ENCODE measurements at regions not wholly inside any gene's neighbourhood (a gene's known extent, or its start where the extent isn't known, plus 50 kb on each side); places are given as distances from the start of the nearest gene placed in this dataset.

DNA sequence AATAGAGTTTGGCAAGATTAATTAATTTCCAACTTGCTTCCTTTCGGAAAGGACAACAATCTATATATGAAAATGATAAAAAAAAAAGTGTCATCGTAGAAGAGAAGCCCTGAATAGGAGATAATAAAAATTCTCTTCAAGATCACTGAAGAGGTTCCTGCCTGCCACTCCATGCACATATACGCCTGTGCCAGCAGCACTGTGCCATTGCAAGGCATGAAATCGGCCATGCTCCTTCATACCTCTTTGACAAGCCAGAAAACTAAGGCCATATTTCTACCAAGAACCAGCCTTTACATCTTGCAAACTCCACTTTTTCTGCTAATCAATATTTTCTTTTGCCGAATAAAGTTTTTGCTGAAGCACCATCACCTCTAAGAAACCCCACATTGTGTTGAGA, 365.5 kb downstream of the CXXC4 start:
- TF ChIP-seq, protein P1, sequence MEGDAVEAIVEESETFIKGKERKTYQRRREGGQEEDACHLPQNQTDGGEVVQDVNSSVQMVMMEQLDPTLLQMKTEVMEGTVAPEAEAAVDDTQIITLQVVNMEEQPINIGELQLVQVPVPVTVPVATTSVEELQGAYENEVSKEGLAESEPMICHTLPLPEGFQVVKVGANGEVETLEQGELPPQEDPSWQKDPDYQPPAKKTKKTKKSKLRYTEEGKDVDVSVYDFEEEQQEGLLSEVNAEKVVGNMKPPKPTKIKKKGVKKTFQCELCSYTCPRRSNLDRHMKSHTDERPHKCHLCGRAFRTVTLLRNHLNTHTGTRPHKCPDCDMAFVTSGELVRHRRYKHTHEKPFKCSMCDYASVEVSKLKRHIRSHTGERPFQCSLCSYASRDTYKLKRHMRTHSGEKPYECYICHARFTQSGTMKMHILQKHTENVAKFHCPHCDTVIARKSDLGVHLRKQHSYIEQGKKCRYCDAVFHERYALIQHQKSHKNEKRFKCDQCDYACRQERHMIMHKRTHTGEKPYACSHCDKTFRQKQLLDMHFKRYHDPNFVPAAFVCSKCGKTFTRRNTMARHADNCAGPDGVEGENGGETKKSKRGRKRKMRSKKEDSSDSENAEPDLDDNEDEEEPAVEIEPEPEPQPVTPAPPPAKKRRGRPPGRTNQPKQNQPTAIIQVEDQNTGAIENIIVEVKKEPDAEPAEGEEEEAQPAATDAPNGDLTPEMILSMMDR (optimal IDR thresholded peaks at IDR 0.05 in 1 of 3, IDR thresholded peaks at IDR 0.05 in 1 of 3, conservative IDR thresholded peaks at IDR 0.05 in 1 of 3; ENCODE audit: extremely low read depth in 1 of 3, insufficient read depth in 2 of 3, low read length in 3 of 3): no peak
- no peak for TF ChIP-seq EZH2 (IDR thresholded peaks at IDR 0.05; ENCODE audit: low read length)
